ENCODE measurements at regions not wholly inside any gene's neighbourhood (a gene's known extent, or its start where the extent isn't known, plus 50 kb on each side); places are given as distances from the start of the nearest gene placed in this dataset.

DNA sequence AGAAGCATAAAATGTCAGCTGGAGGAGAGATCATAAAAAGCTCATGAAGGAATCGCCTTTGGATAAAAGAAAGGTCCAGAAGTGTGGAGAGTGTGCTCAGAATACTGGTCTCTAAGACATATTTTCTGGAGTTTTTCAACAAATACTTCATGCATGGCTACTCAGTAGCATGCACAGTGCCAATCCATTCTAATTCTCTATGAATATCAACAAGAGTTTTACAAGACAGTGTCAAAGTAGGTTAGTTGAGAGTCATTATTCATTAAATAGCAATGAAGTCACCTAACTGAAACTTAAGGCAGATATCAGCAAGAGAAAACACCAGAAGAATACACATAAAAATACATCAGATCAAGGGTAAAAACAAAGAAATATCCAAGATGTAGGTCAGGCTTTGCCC is 1243.2 kb upstream of the SLC10A2 start:
- no peak overlapping the region for H3K4me3 ChIP-seq
- no peak overlapping the region for H3K27ac ChIP-seq

- no peak overlapping the region for H3K4me3 ChIP-seq
- no peak overlapping the region for H3K27ac ChIP-seq
These were observed 1235.2 kb upstream of the SLC10A2 start for GRCh38 chr13:104301171-104301975.

DNA sequence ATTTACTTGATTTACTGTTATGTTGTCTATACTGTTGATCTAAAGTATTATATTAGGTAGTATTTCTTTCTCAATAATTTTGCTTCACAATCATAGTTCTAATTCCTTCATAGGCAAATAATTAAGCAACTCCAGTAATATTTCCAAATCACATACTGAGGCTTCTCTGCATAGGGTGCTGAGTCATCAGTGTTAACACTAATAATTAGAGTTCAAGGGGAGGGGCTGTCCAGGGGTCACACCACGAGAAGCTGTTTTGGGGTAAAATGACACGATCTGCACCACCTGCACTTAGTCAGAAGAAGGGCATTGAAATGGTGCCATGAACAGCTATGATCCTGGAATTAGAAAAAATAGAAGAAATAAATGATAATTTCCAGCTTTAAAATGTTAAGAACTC is 1230.9 kb upstream of the SLC10A2 start:
- no peak overlapping the region for H3K4me3 ChIP-seq
- no peak overlapping the region for H3K27ac ChIP-seq

- Histone ChIP-seq H3K27ac (no peak overlapping the region), H3K4me3 (no peak overlapping the region)
These were observed 1230.1 kb upstream of the SLC10A2 start for GRCh38 chr13:104296286-104296685.

GRCh38 chr13:104295537-104295936 is 1229.3 kb upstream of the SLC10A2 start:
- H3K4me3 ChIP-seq: no peak overlapping the region
- no peak overlapping the region for H3K27ac ChIP-seq

DNA sequence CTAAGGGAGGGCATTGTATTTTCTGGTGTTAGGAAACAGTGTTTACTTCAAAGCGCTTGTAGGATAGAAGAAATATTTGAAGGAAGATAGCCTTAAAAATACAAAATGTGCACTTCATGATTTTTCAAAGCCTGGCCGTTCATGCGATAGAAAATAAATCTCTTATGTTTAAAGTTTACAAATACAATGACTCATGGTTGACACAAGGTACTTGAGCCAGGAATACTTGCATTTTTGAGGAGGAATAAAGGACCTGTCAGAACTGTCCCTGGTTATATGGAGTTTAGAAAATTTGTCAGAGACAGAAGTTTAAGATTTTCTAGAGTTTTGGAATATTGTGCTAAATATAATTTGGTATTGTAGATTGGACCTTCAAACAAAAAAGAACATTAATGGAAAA is 1223.2 kb upstream of the SLC10A2 start:
- no peak overlapping the region for H3K4me3 ChIP-seq
- H3K27ac ChIP-seq: no peak overlapping the region

- Histone ChIP-seq H3K27ac (no peak overlapping the region), H3K4me3 (no peak overlapping the region)
These were observed 1222.3 kb upstream of the SLC10A2 start for GRCh38 chr13:104288496-104288895.

DNA sequence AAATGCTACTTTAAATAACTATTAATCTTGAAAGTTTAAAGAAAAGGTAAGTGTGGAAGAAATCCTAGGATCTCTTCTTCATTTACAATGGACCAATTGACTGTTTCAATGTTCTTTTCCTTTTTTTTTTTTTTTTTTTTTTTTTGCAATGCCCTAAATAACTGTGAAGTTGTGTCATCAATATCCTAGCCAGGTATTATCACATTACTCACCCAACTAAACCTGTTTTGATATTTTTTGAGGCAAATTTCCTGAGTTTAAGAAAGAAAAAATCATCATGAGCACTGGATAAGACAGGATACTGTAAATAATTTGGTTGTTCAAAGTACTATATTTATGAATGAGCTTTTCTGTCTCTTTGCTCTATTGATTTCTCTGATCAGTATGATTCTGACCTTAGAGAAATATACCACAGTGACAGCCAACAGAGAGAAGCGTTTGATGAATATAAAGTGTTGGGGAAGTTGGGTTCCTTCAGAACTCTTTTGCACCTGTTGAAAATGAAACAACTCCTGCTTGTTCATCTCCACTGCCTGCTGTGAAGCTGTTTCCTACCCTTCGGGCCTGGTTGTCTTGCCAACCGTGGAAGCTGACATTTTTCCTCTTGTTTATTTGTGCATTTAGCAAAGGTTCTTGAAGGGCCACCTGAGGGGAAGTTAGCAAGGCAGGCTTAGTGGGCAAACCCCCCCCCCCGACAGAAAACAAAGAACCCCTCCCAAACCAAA is 1220.5 kb upstream of the SLC10A2 start:
- Histone ChIP-seq H3K4me3 (no peak overlapping the region), H3K27ac (no peak overlapping the region)

- no peak overlapping the region for H3K27ac ChIP-seq
These were observed 1215.7 kb upstream of the SLC10A2 start for GRCh38 chr13:104281910-104282309.

GRCh38 chr13:104270731-104271130 is 1204.5 kb upstream of the SLC10A2 start:
- no peak overlapping the region for H3K27ac ChIP-seq
- no peak overlapping the region for H3K4me3 ChIP-seq

More at GRCh38 chr13:104281910-104282309, 1215.7 kb upstream of the SLC10A2 start:
- H3K4me3 ChIP-seq: no peak overlapping the region

- Histone ChIP-seq H3K27ac (no peak overlapping the region), H3K4me3 (no peak overlapping the region)
These were observed 1201.1 kb upstream of the SLC10A2 start for GRCh38 chr13:104267206-104267811.

DNA sequence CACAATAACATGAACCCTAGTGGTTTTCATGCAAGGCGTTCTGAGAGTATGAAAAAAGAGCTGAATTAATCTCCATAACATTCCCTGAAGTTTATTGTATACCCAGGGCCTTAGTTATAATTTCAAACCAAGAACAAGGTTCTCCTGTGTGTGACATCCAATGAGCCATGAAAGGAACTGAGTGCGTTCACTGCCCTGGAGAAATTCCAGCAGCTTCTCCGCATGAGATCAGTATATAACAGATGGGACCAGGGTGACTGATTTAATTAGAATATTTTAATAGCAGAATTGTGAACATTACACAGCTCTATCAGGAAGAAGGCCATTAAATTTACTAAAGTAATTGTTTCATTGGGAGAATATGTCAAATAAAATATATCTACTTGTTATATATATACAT is 1190.5 kb upstream of the SLC10A2 start:
- no peak overlapping the region for H3K4me3 ChIP-seq

GRCh38 chr13:104253063-104253680 is 1187.0 kb upstream of the SLC10A2 start:
- H3K27ac ChIP-seq: no peak overlapping the region
- no peak overlapping the region for H3K4me3 ChIP-seq

More for the DNA sequence above, 1190.5 kb upstream of the SLC10A2 start:
- H3K27ac ChIP-seq: no peak overlapping the region

DNA sequence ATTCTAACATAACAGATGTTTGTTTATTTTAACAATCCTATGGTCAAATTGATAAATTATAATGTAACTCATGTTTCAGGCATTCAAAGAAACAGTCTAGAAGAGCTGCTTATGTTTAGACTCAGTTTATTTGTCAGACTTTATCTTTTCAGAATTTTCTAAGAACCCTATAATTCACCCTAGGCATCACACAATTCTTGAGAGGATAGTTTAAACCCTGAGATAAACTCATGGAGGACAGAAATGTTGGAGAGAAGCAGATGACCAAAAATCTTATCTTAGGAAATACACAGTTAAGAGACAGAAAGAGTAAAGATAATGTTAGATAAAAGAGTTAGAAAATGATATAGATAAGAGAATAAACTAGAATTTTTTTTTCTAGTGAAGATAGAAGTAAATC is 1185.7 kb upstream of the SLC10A2 start:
- no peak overlapping the region for H3K27ac ChIP-seq
- H3K4me3 ChIP-seq: no peak overlapping the region

DNA sequence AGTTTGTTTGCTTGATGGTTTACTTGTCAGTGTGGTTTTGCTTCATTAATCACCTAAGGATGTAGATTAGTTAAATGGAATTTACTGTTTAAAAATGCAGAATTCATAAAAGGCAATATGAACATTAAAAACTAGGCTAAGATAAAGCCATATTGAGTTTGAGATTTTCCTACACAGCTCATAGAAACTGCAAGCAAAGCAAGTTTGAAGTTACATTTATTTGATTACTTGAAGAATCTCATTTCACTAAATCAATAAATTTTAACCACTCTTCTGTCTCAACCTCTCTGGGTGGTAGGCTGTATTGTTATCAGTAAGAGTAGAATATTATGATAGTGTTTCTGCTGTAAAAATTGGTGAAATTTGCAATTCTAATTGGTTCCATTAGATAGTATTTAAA is 1180.7 kb upstream of the SLC10A2 start:
- Histone ChIP-seq H3K27ac (no peak overlapping the region), H3K4me3 (no peak overlapping the region)

GRCh38 chr13:104206450-104207044 is 1140.3 kb upstream of the SLC10A2 start:
- Histone ChIP-seq H3K27ac (no peak overlapping the region), H3K4me3 (no peak overlapping the region)

GRCh38 chr13:104204177-104204576 is 1138.0 kb upstream of the SLC10A2 start:
- no peak overlapping the region for H3K4me3 ChIP-seq
- no peak overlapping the region for H3K27ac ChIP-seq

DNA sequence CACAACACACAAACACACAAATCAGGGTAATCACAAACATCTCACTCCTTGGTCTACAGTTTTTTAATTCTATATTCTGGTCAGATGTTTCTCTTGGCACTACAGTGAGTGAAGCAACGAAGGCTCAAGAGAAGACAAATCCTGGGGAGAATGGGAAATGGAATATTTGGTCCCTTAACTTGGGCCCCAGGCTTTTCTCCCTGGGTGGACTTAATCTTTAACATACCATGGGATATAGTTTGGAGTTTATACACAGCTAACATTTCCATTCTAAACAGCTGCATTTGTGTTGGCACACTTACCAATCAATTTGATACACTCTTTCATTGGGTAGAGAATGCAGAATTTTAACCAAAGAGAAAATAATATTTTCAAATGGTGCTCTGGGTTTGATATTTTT is 1132.6 kb upstream of the SLC10A2 start:
- no peak overlapping the region for H3K4me3 ChIP-seq
- H3K27ac ChIP-seq: no peak overlapping the region

DNA sequence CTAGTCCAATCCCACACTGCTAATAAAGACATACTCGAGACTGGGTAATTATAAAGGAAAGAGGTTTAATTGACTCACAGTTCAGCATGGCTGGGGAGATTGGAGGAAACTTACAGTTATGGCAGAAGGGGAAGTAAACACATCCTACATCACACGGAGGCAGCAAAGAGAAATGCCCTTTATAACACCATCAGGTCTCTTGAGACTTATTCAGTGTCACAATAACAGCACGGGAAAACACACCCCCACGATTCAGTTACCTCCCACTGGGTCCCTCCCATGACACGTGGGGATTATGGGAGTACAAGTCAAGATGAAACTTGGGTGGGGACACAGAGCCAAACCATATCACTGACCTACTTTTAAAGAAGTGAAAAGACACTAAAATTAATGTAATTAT is 1130.4 kb upstream of the SLC10A2 start:
- no peak overlapping the region for H3K27ac ChIP-seq
- no peak overlapping the region for H3K4me3 ChIP-seq
